ENCODE measurements at regions not wholly inside any gene's neighbourhood (a gene's known extent, or its start where the extent isn't known, plus 50 kb on each side); places are given as distances from the start of the nearest gene placed in this dataset.

GRCh38 chr12:58776144-58776543 lies 144.2 kb downstream of the LRIG3 start:
- TF ChIP-seq POLR2AphosphoS5 (IDR thresholded peaks at IDR 0.05; ENCODE audit: low read depth) = no peak
- TF ChIP-seq CTCF (IDR thresholded peaks at IDR 0.05; ENCODE audit: insufficient read depth, low read length) = no peak
- TF ChIP-seq GABPA (IDR thresholded peaks at IDR 0.05; ENCODE audit: low read depth) = no peak
- no peak for TF ChIP-seq REST (IDR thresholded peaks at IDR 0.05; ENCODE audit: insufficient replicate concordance, low read depth)

All from HL-60 (cell line).